NB4 (cell line): ENCODE measurements at regions not wholly inside any gene's neighbourhood (a gene's known extent, or its start where the extent isn't known, plus 50 kb on each side); places are given as distances from the start of the nearest gene placed in this dataset.
"Not testable (repeated sequence)": the region's sequence is repeated elsewhere in the genome, so short reads cannot be mapped to it uniquely, and the experiment has no call there.

Experiments used
- MYC ChIP-seq: IDR thresholded peaks from 2 replicates; pipeline ENCODE4 v1.6.1; 2011; ENCODE audit warnings: low read depth, low read length
- POLR2A ChIP-seq: IDR thresholded peaks from 2 replicates; pipeline ENCODE4 v1.6.1; 2011; ENCODE audit warnings: mild to moderate bottlenecking; ENCODE audit not compliant: insufficient read length; ENCODE audit errors: extremely low read depth
- TF ChIP-seq, protein P1 (sequence below): IDR thresholded peaks from one replicate; pipeline ENCODE4 v1.5.1; 2012; ENCODE audit warnings: low read depth, low read length
- TF ChIP-seq, protein P2 (sequence below): IDR thresholded peaks from 2 replicates; pipeline ENCODE4 v1.6.1; 2011; ENCODE audit warnings: low read depth, low read length

DNA sequence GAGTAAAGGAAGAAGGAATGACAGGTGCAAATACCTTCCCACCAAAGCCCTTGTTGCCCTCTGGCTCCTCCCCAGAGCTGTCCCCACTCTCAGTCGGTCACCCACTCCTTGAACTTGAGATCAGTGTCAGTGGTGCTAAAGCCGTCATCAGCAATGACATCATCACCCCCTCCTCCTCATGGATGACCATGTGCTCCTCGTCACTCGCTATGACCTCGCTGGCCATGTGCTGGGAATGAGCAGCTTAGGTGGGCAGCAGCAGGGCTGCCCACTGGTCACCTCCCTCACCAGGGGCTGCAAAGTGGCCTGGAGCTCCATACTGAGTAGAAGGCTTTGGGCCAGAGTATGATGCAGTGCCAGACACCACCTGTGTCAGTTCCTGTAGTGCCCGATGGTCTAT is 153.1 kb upstream of the CDK13 start:
- TF ChIP-seq, protein P1, sequence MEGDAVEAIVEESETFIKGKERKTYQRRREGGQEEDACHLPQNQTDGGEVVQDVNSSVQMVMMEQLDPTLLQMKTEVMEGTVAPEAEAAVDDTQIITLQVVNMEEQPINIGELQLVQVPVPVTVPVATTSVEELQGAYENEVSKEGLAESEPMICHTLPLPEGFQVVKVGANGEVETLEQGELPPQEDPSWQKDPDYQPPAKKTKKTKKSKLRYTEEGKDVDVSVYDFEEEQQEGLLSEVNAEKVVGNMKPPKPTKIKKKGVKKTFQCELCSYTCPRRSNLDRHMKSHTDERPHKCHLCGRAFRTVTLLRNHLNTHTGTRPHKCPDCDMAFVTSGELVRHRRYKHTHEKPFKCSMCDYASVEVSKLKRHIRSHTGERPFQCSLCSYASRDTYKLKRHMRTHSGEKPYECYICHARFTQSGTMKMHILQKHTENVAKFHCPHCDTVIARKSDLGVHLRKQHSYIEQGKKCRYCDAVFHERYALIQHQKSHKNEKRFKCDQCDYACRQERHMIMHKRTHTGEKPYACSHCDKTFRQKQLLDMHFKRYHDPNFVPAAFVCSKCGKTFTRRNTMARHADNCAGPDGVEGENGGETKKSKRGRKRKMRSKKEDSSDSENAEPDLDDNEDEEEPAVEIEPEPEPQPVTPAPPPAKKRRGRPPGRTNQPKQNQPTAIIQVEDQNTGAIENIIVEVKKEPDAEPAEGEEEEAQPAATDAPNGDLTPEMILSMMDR: not testable (repeated sequence)
- not testable (repeated sequence) for TF ChIP-seq POLR2A, MYC
- TF ChIP-seq, protein P2, sequence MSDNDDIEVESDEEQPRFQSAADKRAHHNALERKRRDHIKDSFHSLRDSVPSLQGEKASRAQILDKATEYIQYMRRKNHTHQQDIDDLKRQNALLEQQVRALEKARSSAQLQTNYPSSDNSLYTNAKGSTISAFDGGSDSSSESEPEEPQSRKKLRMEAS: not testable (repeated sequence)
